ENCODE measurements at regions not wholly inside any gene's neighbourhood (a gene's known extent, or its start where the extent isn't known, plus 50 kb on each side); places are given as distances from the start of the nearest gene placed in this dataset.

DNA sequence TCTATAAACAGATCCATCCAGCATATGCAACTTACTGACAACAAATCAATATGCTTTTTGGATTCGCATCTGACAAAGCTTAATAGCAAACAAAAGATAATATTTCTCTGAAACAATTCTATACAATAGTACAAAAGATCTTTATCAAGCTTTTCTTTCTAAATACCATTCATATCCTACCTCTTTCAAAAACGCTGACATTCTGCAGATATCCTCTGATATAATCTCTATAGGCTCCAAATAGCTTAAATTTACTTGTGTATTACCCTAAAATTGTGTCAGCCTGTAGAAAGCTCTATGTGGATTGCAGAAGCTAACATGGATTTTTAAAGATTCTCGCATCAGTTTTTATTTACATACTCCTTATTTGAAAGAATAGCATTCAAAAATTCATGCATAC is 260.6 kb downstream of the GASK1B start:
- no TSS peak for BruUV-seq (replicated peaks)
- no peaks in the 10 kb centered on the region for H3K79me2 ChIP-seq (ENCODE audit: low read length)
- DNase-seq = no peak
- H3K4me3 ChIP-seq (ENCODE audit: low read length) = no peak overlapping the region
- POLR2A ChIA-PET (ENCODE audit: unreplicated experiment) = no interaction called here
- no peak overlapping the region for H3K27ac ChIP-seq (ENCODE audit: low read length)
- H3K9me2 ChIP-seq (replicated peaks; ENCODE audit: low read length) = no peaks in the 10 kb centered on the region
- no peaks in the 10 kb centered on the region for H3K36me3 ChIP-seq (ENCODE audit: low read depth, low read length)
- H3K4me1 ChIP-seq (ENCODE audit: insufficient read depth, low read length) = no peaks in the 10 kb centered on the region
- intact Hi-C loops (cut with micrococcal nuclease) = no loop called here
- H2AFZ ChIP-seq (ENCODE audit: low read length) = no peak overlapping the region
- H3F3A ChIP-seq (ENCODE audit: low read length, unreplicated experiment) = no peaks in the 10 kb centered on the region
- TF ChIP-seq, protein P1, sequence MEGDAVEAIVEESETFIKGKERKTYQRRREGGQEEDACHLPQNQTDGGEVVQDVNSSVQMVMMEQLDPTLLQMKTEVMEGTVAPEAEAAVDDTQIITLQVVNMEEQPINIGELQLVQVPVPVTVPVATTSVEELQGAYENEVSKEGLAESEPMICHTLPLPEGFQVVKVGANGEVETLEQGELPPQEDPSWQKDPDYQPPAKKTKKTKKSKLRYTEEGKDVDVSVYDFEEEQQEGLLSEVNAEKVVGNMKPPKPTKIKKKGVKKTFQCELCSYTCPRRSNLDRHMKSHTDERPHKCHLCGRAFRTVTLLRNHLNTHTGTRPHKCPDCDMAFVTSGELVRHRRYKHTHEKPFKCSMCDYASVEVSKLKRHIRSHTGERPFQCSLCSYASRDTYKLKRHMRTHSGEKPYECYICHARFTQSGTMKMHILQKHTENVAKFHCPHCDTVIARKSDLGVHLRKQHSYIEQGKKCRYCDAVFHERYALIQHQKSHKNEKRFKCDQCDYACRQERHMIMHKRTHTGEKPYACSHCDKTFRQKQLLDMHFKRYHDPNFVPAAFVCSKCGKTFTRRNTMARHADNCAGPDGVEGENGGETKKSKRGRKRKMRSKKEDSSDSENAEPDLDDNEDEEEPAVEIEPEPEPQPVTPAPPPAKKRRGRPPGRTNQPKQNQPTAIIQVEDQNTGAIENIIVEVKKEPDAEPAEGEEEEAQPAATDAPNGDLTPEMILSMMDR (conservative IDR thresholded peaks at IDR 0.05; ENCODE audit: low read depth, low read length) = no peak
- TF ChIP-seq EZH2phosphoT487 (IDR thresholded peaks at IDR 0.05; ENCODE audit: borderline replicate concordance, low read length) (no peak), EZH2 (IDR thresholded peaks at IDR 0.05; ENCODE audit: low read length, unreplicated experiment) (no peak)
- H3K9me3 ChIP-seq (ENCODE audit: low read length) = no peaks in the 10 kb centered on the region
- CTCF ChIA-PET = no interaction called here
- no peak overlapping the region for H3K9ac ChIP-seq (ENCODE audit: low read length)
- no peak for ATAC-seq
- H3K4me2 ChIP-seq (ENCODE audit: low read length) = no peak overlapping the region
- no peaks in the 10 kb centered on the region; the same call in 1 of the 2 replicates for H3K27me3 ChIP-seq (ENCODE audit: low read length)
- H4K20me1 ChIP-seq (ENCODE audit: low read length) = no peaks in the 10 kb centered on the region

DNA sequence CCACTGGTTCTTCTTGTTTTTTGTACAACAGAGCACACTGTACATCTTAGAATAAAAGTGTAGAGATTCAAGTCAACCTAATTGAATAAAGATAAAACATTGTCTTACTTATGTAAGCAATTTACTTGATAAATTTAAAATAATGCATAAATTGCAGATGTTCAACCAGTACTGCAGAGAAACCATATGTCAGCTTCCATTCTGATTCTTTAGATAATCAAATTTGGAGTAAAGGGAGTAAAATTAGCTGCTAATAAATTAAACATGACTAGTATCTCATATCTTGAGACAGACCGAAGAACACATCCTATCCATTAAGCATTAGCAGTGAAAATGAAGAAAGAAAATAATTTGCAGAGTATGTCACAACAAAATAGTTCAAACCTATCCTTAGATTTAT is 261.2 kb downstream of the GASK1B start:
- H4K20me1 ChIP-seq (ENCODE audit: low read length) = no peaks in the 10 kb centered on the region
- POLR2A ChIA-PET (ENCODE audit: unreplicated experiment) = no interaction called here
- BruUV-seq (replicated peaks) = no TSS peak

DNA sequence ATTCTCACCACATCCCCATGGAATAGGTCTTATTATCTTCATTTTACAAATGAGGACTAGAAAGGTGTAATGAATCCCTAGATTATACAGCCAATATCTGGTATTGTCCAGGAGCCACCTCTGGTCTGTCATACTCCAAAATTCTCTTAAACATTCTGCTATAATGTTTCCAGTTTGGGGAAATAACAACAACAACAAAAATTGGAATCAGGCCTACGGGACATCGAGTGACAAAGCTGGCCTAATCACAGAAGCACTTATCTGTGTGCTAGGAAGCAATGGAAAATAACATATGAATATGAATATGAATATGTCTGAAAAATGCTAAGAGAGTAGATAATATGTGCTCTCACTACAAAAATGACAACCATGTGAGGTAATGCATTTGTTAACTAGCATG is 264.1 kb downstream of the GASK1B start:
- POLR2A ChIA-PET (ENCODE audit: unreplicated experiment) = no interaction called here

More for the DNA sequence above, 261.2 kb downstream of the GASK1B start:
- H3K79me2 ChIP-seq (ENCODE audit: low read length) = no peaks in the 10 kb centered on the region
- no peak overlapping the region for H3K4me2 ChIP-seq (ENCODE audit: low read length)
- H3K27me3 ChIP-seq (ENCODE audit: low read length) = no peaks in the 10 kb centered on the region; the same call in 1 of the 2 replicates
- H3K4me1 ChIP-seq (ENCODE audit: insufficient read depth, low read length) = no peaks in the 10 kb centered on the region
- TF ChIP-seq EZH2phosphoT487 (IDR thresholded peaks at IDR 0.05; ENCODE audit: borderline replicate concordance, low read length) = no peak
- no peak for TF ChIP-seq EZH2 (IDR thresholded peaks at IDR 0.05; ENCODE audit: low read length, unreplicated experiment)
- TF ChIP-seq, protein P1 (conservative IDR thresholded peaks at IDR 0.05; ENCODE audit: low read depth, low read length) = no peak
- no peaks in the 10 kb centered on the region for H3F3A ChIP-seq (ENCODE audit: low read length, unreplicated experiment)
- H3K9me2 ChIP-seq (replicated peaks; ENCODE audit: low read length) = no peaks in the 10 kb centered on the region
- intact Hi-C loops (cut with micrococcal nuclease) = no loop called here
- CTCF ChIA-PET = no interaction called here
- H2AFZ ChIP-seq (ENCODE audit: low read length) = no peak overlapping the region
- DNase-seq (no peak), ATAC-seq (no peak)
- no peaks in the 10 kb centered on the region for H3K36me3 ChIP-seq (ENCODE audit: low read depth, low read length)
- H3K27ac ChIP-seq (ENCODE audit: low read length) = no peak overlapping the region
- H3K4me3 ChIP-seq (ENCODE audit: low read length) = no peak overlapping the region
- no peak overlapping the region for H3K9ac ChIP-seq (ENCODE audit: low read length)
- H3K9me3 ChIP-seq (ENCODE audit: low read length) = no peaks in the 10 kb centered on the region

More for the DNA sequence above, 264.1 kb downstream of the GASK1B start:
- no peak overlapping the region for H3K4me2 ChIP-seq (ENCODE audit: low read length)
- DNase-seq = no peak
- no peaks in the 10 kb centered on the region for H3K9me3 ChIP-seq (ENCODE audit: low read length)
- CTCF ChIA-PET = no interaction called here
- H3K4me1 ChIP-seq (ENCODE audit: insufficient read depth, low read length) = no peaks in the 10 kb centered on the region
- no peaks in the 10 kb centered on the region; the same call in 1 of the 2 replicates for H3K27me3 ChIP-seq (ENCODE audit: low read length)
- H4K20me1 ChIP-seq (ENCODE audit: low read length) = no peaks in the 10 kb centered on the region
- no TSS peak for BruUV-seq (replicated peaks)
- H3K9me2 ChIP-seq (replicated peaks; ENCODE audit: low read length) = no peaks in the 10 kb centered on the region
- intact Hi-C loops (cut with micrococcal nuclease) = no loop called here
- TF ChIP-seq, protein P1 (conservative IDR thresholded peaks at IDR 0.05; ENCODE audit: low read depth, low read length) = no peak
- TF ChIP-seq EZH2 (IDR thresholded peaks at IDR 0.05; ENCODE audit: low read length, unreplicated experiment) = no peak
- no peak for TF ChIP-seq EZH2phosphoT487 (IDR thresholded peaks at IDR 0.05; ENCODE audit: borderline replicate concordance, low read length)
- H3F3A ChIP-seq (ENCODE audit: low read length, unreplicated experiment) = no peaks in the 10 kb centered on the region
- H3K27ac ChIP-seq (ENCODE audit: low read length) = no peak overlapping the region
- no peaks in the 10 kb centered on the region for H3K79me2 ChIP-seq (ENCODE audit: low read length)
- ATAC-seq = no peak
- H3K4me3 ChIP-seq (ENCODE audit: low read length) = no peak overlapping the region
- no peak overlapping the region for H2AFZ ChIP-seq (ENCODE audit: low read length)
- no peaks in the 10 kb centered on the region for H3K36me3 ChIP-seq (ENCODE audit: low read depth, low read length)
- no peak overlapping the region for H3K9ac ChIP-seq (ENCODE audit: low read length)
